K562 (cell line): ENCODE measurements at regions not wholly inside any gene's neighbourhood (a gene's known extent, or its start where the extent isn't known, plus 50 kb on each side); places are given as distances from the start of the nearest gene placed in this dataset.

Source experiments
- ATAC-seq: fragments of 200-7000 bp; cut with Tn5 transposase; 3 replicates; pipeline ENCODE4 v1.9.1; 2020; ENCODE audit warnings: moderate library complexity
- BruUV-seq: library from RNA; stranded (reverse); fragments of 400-500 nt; replicated peaks from 2 replicates; lab custom pipeline; 2021; lab: Mats Ljungman, UMichigan
- CTCF ChIA-PET: fragments of 300-600 bp; formaldehyde crosslinking; extraction: SDS; loops from one replicate; lab custom pipeline; 2021; ENCODE audit warnings: low intra/inter-chr PET ratio; lab: Yijun Ruan, JAX
- POLR2A ChIA-PET: fragments of 300-600, 350-650 bp; sonication (Branson Sonifier 250); formaldehyde crosslinking; extraction: SDS; loops from one replicate; lab custom pipeline; 2021; ENCODE audit warnings: antibody characterized with exemption, inconsistent platforms; lab: Yijun Ruan, JAX
- DNase-seq, 4 experiments: peaks; one replicate each; pipeline versions ENCODE4 v3.0.0 to v3.0.0-alpha.2; 2011 to 2018; ENCODE audit warnings: low spot score in 3 of 4, mixed read lengths in 3 of 4; ENCODE audit errors: extremely low read depth in 1 of 4
- FAIRE-seq: peaks from 2 replicates; lab custom pipeline; 2011; peaks lifted over from hg19 to GRCh38; lab: Jason Lieb, UNC
- H2AFZ ChIP-seq: 2 replicates; pipeline ENCODE4 v1.6.0; 2011; ENCODE audit warnings: low read depth, low read length, control low read depth, inconsistent platforms
- H3K27ac ChIP-seq: fragments of 200-600 bp; 3 replicates; pipeline ENCODE4 v1.8.0; 2011; ENCODE audit warnings: low read depth, mild to moderate bottlenecking, control low read depth, inconsistent platforms, low read length, moderate library complexity, mixed read lengths; ENCODE audit errors: extremely low read depth
- H3K27me3 ChIP-seq, 2 experiments: fragments of 300-600 bp in 1 of 2; 2 replicates in 1 of 2; 3 replicates in 1 of 2; pipeline versions ENCODE4 v1.6.0 to v1.8.0; 2011; ENCODE audit warnings: inconsistent platforms in 2 of 2, low read length in 2 of 2, mild to moderate bottlenecking in 1 of 2, mixed read lengths in 1 of 2, moderate library complexity in 1 of 2; ENCODE audit not compliant: control insufficient read depth in 2 of 2, insufficient read depth in 2 of 2
- H3K36me3 ChIP-seq: fragments of 300-600 bp; 3 replicates; pipeline ENCODE4 v1.8.0; 2011; ENCODE audit warnings: mild to moderate bottlenecking, low read length, inconsistent platforms; ENCODE audit not compliant: control insufficient read depth, insufficient read depth
- H3K4me1 ChIP-seq, 2 experiments: fragments of 200-600 bp in 1 of 2; replicated peaks in 1 of 2; 2 replicates in 1 of 2; 3 replicates in 1 of 2; pipeline versions ENCODE4 v1.5.1 to v1.8.0; 2011; ENCODE audit warnings: inconsistent platforms in 2 of 2, low read length in 2 of 2, mild to moderate bottlenecking in 1 of 2, mixed read lengths in 1 of 2, moderate library complexity in 1 of 2; ENCODE audit not compliant: control insufficient read depth in 2 of 2, insufficient read depth in 2 of 2
- H3K4me2 ChIP-seq: 2 replicates; pipeline ENCODE4 v1.6.1; 2011; ENCODE audit warnings: low read length, control low read depth, inconsistent platforms, mixed read lengths; ENCODE audit not compliant: insufficient read depth
- H3K4me3 ChIP-seq: fragments of 200-600 bp; sonication (generic), shearing (Covaris generic); 2 replicates; pipeline ENCODE4 v1.5.1; 2016; ENCODE audit warnings: control low read depth, inconsistent platforms
- H3K79me2 ChIP-seq: fragments of 200-600 bp; 3 replicates; pipeline ENCODE4 v1.8.0; 2011; ENCODE audit warnings: low read length, inconsistent platforms; ENCODE audit not compliant: control insufficient read depth, insufficient read depth
- H3K9ac ChIP-seq, 2 experiments: 2 replicates each; pipeline versions ENCODE4 v1.6.0 to v1.6.1; 2011; ENCODE audit warnings: low read depth in 2 of 2, low read length in 2 of 2, control low read depth in 1 of 2, inconsistent platforms in 1 of 2, mild to moderate bottlenecking in 1 of 2, mixed read lengths in 1 of 2; ENCODE audit not compliant: insufficient read depth in 1 of 2
- H3K9me1 ChIP-seq: one replicate; pipeline ENCODE4 v1.6.0; 2011; ENCODE audit warnings: inconsistent platforms, mild to moderate bottlenecking, low read length, moderate library complexity; ENCODE audit not compliant: control insufficient read depth, insufficient read depth
- H3K9me3 ChIP-seq: replicated peaks from 2 replicates; pipeline ENCODE4 v1.5.1; 2011; ENCODE audit warnings: low read depth, low read length, inconsistent platforms; ENCODE audit not compliant: control insufficient read depth, insufficient read depth
- H4K20me1 ChIP-seq: replicated peaks from 2 replicates; pipeline ENCODE4 v1.6.1; 2011; ENCODE audit warnings: low read length, inconsistent platforms, mixed read lengths; ENCODE audit not compliant: control insufficient read depth, insufficient read depth
- PREB ChIP-seq: sonication (generic); formaldehyde crosslinking; IDR thresholded peaks from 2 replicates; pipeline ENCODE4 v1.8.1; 2023; ENCODE audit warnings: mild to moderate bottlenecking, missing genetic modification reagents
- SFPQ ChIP-seq: fragments of 200-400 bp; formaldehyde crosslinking; IDR thresholded peaks from 2 replicates; pipeline ENCODE4 v1.6.1; 2017; ENCODE audit warnings: mild to moderate bottlenecking, low read depth, low read length, moderate library complexity
- TARDBP ChIP-seq: fragments of 450-650 bp; IDR thresholded peaks from 2 replicates; pipeline ENCODE4 v1.6.1; 2016
- TSC22D4 ChIP-seq: fragments of 450-650 bp; IDR thresholded peaks from 2 replicates; pipeline ENCODE4 v1.6.1; 2016; ENCODE audit warnings: missing genetic modification characterization, missing biosample characterization, control low read depth
- WGBS: fragments of 100-300 bp; shearing (Covaris generic); methylation state at CpG from one replicate; pipeline ENCODE4 v1.1.6; 2016; ENCODE audit warnings: low coverage, mixed read lengths; ENCODE audit not compliant: insufficient coverage; ENCODE audit errors: missing lambda C conversion rate; 5-methylcytosine and 5-hydroxymethylcytosine counted together
- in situ Hi-C: fragments of 300-500 bp; cut with MboI; formaldehyde crosslinking; loops from 4 replicates; pipeline ENCODE4 v1.15.0; 2018; ENCODE audit warnings: inconsistent platforms, mixed read lengths
- intact Hi-C: fragments of 100-400 bp; cut with micrococcal nuclease; formaldehyde crosslinking; loops from 2 replicates; pipeline ENCODE4 v1.14.2; 2022

GRCh38 chr11:80103142-80103859 is 662.5 kb upstream of the TENM4 start:
- Histone ChIP-seq H3K4me2 (no peak overlapping the region), H3K79me2 (no peaks in the 10 kb centered on the region), H3K27ac (no peak overlapping the region), H3K9me1 (no peaks in the 10 kb centered on the region), H3K9ac (no peak overlapping the region), H3K4me1 (no peaks in the 10 kb centered on the region), H3K9me3 (no peaks in the 10 kb centered on the region), H3K4me3 (no peak overlapping the region), H4K20me1 (no peaks in the 10 kb centered on the region), H2AFZ (no peak overlapping the region), H3K27me3 (no peaks in the 10 kb centered on the region), H3K36me3 (no peaks in the 10 kb centered on the region)
- ATAC-seq (no peak), FAIRE-seq (no peak), DNase-seq (no peak)
- in situ Hi-C loops = no loop called here
- TF ChIP-seq TSC22D4 (tag) = no peak
- no peak for TF ChIP-seq TARDBP
- TF ChIP-seq PREB = no peak
- no peak for TF ChIP-seq SFPQ
- ChIA-PET POLR2A (interaction anchor here (0.7 kb wide), 1 partner anchor 1898 kb away, joined by 3 read pairs; no protein-coding TSS in a partner anchor), CTCF (no interaction called here)
- no TSS peak for BruUV-seq
- WGBS = 0% methylated on average over 4 of the region's 4 CpGs
- intact Hi-C loops = no loop called here
